Activated CD8-positive, alpha-beta memory T cell treated with anti-CD3 and anti-CD28 coated beads for 36 hours (primary cell): ENCODE measurements at regions not wholly inside any gene's neighbourhood (a gene's known extent, or its start where the extent isn't known, plus 50 kb on each side); places are given as distances from the start of the nearest gene placed in this dataset.

Source experiments
- CTCF ChIA-PET: fragments of 350-600 bp; sonication (Branson Sonifier 250); formaldehyde crosslinking; loops from one replicate; lab custom pipeline; 2021; ENCODE audit warnings: antibody characterized with exemption; lab: Charles Lee
- POLR2A ChIA-PET: fragments of 350-600 bp; sonication (Branson Sonifier 250); formaldehyde crosslinking; loops from one replicate; lab custom pipeline; 2021; ENCODE audit warnings: antibody characterized with exemption; lab: Charles Lee

DNA sequence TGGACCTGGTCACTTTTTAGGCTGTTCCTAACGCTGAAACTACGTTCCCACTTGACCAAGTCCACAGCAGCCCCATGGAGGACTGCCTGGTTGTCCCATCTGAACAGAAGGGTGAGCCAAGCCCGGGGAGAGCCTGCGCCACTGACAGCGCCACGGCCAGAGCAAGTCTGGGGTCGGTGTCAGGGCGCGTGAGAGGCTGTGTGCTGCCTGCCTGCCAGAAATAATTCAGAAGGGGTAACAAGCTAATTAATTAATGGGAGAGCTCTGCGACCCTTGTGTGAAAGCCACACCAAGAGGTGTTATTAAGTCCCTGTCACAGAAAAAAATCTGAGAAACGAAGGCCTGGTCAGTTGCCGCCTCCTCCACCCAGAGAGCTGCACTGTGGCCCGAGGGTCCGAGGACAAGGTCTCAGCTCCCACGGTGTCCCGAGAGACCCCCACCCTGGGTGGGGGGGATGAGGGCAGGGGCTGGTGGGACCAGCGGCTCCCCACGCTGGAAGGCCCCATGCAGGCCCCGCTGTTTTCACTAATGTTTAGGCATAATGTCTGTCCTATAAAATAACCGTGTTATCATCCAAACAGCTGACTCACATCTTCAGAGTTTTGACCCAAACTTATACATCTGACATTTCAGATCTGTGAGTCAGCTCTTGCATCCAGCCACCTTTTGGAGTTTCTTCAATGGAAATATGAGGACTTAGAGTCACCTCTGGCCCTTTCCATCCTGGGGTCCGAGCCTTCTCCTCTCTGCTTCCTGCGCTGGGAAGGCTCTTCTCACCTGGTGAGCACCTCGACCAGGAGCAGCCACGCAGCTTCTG is 58.5 kb downstream of the DLL1 start:
- ChIA-PET CTCF (no interaction called here), POLR2A (no interaction called here)

DNA sequence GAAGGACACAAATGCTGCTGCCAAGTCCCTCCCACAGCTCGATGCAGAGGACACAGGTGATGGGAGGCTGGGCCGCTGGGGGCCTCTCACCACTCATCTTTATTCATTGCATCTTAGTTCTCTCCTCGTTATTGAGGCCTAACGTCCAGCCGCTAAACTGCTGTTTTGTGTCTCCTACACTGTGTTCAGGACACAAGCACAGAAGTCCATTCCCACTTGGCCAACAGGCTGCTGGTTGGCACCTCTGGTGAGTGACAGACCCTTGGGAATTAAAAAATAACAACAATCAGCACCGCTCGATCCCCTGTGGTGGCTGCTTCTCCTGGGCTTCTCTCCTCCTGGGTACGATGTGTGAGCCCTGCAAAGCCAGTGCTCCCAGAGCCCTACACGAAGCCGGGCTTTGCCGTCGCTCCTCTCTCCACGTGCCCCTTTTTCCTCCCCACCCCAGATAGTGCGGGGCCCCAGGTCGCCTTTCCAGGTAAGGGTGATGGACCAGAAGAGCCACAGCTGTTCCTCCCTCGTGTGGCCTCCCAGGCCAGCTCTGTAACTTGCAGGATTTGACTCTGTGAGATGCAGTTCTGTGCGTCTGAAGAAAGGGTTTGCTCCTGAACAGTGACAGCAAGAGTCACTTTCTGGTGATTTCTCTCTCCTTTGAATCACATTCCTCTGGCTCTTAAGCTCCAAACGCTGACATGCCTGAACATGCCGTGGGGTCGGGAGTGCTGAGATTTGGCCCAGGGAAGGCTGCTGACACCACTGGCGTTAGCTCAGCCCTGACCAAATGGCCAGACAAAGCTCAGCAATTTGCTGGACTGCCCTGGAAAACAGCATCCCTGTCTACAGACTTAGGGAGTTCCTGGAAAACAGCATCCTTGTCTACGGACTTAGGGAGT is 59.3 kb downstream of the DLL1 start:
- POLR2A ChIA-PET = no interaction called here

DNA sequence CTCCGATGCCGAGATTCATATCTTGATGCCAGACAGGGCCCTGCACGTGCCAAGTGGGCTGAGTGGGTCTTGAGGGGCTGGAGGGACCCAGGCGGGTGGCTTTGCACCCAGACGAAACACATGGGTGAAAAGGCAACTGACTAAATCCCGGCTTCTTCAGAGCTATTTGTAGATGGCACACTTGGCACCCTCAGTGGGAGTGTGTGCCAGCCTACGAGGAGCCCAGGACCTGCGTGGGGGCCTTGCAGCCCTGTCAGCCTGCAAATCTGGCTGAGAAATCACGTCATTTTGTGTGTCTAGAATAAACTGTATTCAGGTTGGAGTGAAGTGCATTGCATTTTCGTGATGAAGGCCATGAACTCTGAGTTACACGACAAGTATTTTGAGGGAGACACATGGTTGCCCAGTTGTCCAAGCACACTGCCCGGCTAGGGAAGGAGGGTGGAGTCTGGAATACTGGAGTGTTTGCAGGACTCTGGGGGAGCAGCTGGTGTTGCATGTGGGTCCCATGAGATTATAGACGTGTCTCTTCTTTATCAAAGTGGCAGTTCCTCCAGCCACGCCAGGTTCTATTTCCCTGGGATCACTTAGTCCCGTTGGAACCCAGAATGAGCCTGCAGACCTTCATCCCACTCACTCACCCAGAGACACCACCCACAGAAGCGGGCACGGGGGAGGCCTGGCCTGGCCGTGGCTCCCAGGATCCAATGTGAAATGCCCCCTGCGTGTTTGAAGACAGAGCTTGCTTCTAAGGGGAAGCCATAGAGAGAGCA is 60.2 kb downstream of the DLL1 start:
- POLR2A ChIA-PET = no interaction called here
- CTCF ChIA-PET = no interaction called here

More for the DNA sequence above, 59.3 kb downstream of the DLL1 start:
- CTCF ChIA-PET = no interaction called here

DNA sequence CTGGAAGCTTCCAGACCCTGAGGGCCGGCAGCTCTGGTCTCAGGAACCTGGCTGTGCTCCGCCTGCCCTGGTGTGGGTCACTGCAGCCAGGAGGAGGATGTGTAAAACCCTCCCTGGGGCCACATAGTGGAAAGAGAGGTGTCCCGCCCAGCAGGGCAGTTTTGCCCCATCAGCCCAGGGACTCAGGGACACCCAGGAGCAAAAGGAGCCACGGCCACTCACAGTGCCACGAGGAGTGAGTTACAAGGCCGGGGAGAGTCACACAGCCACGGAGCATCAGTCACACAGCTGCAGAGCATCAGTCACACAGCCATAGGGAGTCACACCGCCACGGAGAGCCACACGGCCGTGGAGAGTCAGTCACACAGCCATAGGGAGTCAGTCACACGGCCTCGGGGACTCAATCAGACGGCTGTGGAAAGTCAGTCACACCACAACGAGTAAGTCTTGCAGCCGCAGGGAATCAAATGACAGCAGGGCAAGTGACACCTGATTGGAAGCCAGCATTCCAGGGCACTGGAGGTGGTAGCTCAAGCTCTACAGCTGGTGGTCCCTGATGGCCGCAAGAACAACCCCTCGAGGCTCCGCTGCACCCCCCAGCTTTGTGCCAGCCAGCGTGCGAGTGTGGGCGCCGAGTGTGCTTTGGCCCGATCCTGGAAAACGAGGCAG is 60.9 kb downstream of the DLL1 start:
- CTCF ChIA-PET = no interaction called here
- POLR2A ChIA-PET = no interaction called here

DNA sequence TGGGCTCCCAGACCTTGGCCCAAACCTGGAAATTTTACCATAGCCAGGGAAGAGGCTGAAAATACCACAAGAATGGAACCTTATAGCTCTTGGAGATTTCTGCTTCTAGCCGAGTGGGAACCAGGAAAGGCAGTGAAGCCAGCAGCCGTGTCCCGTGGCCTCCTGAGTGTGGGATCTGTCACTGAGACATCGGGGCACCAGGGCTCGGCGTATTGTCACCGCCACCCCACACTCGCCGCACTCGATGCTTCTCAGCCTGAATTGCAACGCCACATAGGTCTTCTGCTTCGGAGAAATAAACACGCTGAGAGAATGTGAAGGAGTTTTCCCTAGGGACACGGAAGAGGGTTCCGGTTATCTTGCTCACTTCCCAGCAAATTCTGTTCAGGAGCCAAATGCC is 61.5 kb downstream of the DLL1 start:
- CTCF ChIA-PET = no interaction called here
- POLR2A ChIA-PET = no interaction called here

DNA sequence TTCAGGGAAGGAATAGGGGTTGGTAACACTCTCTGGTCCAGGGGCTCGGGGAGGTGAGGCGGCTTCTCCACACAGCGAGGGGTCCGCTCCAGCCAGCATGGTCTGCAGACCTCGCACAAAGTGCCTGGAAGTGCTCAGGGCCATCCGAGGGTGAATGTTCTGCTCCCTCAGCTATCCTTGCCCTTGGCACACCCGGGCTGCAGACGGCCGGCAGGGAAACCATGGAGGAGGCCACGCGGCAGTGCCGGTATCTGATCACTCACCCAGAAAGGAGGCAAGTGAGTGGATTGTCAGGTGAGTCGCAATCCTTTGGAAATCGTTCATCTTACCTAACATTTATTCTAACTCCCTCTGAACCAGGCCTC is 62.0 kb downstream of the DLL1 start:
- CTCF ChIA-PET = no interaction called here
- POLR2A ChIA-PET = no interaction called here

DNA sequence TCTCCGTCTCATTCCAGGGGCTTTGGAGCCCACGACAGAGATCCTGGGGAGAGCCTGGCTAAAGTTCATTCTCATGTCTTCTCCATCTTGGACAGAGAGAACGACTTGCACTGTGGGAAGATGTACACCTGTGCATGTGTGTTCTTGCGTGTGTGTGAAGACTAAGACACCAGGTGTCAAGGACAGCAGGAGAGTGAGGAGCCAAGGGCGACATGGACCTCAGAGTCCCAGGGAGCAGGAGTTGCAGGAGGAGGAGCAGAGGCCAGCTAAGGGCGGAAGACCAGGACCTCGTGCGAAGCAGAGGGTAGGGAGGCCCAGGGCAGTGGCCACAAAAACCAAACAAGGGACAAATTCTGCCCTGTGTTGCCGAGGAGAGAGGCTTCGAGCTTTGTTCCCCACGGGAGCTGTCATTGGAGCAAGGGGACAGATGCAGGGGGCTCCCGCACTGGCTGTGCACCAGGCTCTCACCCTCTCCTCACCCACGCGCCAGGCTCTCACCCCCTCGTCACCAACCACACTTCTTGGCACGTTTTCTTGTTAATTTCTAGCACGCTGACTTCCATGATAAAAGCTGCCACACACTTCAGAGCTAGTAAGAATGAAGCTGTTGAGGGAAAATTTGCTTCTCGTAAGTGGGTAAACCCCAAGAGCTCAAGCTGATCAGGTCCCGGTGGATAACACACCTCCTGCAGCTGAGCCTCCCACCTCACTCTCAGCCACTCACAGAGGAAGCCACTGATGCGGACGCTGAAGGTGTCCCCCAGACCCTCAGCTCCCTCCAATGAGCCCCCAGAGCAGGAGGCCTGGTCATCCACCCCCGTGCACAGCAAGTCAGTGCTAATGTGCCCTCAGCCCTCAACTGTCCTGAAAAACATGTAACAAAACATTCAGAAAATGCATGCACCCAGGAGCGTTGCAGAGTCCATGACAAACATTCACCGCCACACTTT is 62.6 kb downstream of the DLL1 start:
- ChIA-PET POLR2A (no interaction called here), CTCF (no interaction called here)

DNA sequence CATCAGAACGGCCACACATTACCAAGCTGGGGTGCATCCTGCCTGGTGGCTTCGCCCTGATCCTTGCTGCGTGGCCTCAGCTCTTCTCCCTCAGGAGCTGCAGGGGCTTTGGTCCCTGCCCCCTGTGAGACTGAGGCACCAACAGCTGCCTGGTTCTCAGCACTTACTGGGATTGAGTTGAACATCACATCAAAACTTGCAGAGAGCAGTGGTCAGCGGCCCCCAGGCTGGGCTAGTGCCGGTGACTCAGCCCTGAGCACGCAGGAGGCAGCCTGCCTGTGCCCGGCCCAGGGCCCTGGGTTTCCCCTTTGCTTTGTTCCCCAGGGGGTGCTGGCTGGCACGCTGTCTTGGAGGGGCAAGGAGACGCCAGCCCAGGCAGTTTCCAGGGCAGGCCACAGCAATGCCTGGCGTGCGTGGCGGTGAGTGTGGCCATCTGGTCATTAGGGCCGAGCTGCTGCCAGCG is 63.3 kb downstream of the DLL1 start:
- CTCF ChIA-PET = no interaction called here

DNA sequence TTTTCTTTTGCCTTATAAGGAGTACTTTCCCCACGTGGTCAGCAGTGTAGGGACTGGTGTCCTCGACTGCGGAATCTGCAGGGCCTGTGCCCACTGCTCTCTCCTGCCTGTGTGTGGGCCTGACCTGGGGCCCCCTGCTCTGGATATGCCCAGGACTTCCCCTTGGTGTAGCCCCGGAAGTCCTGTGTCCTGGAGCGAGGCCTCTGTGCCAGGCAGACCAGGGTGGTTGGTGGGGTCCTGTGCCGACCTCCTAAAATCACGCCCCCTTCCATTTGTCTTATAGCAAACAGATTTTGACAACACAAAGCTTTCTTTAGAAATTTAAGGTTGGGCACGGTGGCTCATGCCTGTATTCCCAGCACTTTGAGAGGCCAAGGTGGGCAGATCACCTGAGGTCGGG is 64.2 kb downstream of the DLL1 start:
- POLR2A ChIA-PET = no interaction called here
- CTCF ChIA-PET = no interaction called here

More for the DNA sequence above, 63.3 kb downstream of the DLL1 start:
- POLR2A ChIA-PET = interaction anchor here (0.7 kb wide), 1 partner anchor 34 kb away, joined by 4 read pairs; no protein-coding TSS in a partner anchor

DNA sequence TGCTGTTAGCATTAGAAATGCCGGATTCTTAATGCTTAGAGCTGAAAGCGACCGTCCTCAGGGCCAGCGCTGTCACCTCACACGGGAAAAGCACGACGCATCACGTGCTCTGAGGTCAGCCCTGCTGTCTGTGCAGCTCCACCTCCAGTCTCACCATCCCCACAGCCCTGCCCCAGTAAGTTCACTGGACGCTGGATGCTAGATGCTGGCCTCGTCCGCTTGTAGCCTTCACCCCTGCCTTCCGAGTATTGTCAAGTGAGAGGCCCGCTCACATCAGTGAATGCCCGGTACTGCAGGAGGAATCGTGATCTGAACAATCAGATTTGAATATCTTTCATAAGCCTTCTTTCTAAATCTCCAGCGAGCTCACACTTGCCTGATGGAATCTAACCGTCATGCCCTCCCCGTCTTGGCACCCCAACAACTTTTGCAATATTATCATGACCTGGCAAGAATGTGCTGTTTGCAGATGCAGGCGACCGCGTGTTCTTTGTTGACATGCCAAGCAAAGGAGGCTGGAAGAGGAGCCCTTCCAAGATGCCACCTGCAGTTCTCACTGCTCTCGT is 64.9 kb downstream of the DLL1 start:
- POLR2A ChIA-PET = no interaction called here

DNA sequence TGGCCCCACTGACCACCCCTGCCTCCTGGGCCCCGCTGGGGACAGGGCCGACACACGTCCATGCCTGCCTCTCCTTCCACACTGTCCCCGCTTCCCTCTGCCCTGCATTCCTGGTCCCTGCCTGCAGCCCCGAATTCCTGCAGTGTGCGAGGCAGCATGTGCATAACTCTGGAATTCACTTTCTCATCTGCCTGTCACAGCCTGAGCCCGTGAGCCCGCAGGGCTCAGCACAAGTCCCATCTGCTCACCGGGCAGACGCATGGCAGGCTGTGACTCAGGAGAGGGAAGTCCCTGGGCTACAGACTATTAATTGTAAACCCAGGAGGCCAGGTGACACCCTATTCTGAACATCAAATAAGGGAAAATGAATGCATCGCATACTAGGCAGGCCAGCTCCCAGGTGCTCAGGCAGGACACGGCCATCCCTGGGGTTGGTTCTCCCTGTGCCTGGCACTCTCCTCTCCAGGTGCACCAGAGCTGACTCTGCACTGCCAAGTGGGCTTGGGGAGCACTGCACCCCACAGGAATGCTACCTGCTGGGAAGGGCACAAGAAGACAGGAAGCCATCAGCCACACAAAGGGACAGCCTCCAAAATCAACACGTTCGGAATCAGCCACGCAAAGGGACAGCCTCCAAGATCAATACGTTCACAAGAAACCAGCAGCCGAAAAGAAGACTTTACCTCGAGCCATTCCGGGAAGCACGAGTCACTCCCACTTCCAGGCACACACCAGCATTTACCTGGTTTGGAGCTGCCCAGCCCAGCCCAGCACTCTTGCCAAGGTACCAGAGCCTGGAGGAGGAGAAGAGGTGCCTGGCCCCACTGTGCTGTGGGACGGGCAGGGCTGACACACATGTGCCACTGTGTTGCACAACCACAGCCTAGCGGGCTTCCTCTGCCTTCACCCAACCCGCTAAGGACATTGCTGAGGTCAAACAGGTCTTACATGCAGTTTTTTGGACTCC is 65.9 kb downstream of the DLL1 start:
- ChIA-PET POLR2A (no interaction called here), CTCF (no interaction called here)

More for the DNA sequence above, 64.9 kb downstream of the DLL1 start:
- CTCF ChIA-PET = no interaction called here

DNA sequence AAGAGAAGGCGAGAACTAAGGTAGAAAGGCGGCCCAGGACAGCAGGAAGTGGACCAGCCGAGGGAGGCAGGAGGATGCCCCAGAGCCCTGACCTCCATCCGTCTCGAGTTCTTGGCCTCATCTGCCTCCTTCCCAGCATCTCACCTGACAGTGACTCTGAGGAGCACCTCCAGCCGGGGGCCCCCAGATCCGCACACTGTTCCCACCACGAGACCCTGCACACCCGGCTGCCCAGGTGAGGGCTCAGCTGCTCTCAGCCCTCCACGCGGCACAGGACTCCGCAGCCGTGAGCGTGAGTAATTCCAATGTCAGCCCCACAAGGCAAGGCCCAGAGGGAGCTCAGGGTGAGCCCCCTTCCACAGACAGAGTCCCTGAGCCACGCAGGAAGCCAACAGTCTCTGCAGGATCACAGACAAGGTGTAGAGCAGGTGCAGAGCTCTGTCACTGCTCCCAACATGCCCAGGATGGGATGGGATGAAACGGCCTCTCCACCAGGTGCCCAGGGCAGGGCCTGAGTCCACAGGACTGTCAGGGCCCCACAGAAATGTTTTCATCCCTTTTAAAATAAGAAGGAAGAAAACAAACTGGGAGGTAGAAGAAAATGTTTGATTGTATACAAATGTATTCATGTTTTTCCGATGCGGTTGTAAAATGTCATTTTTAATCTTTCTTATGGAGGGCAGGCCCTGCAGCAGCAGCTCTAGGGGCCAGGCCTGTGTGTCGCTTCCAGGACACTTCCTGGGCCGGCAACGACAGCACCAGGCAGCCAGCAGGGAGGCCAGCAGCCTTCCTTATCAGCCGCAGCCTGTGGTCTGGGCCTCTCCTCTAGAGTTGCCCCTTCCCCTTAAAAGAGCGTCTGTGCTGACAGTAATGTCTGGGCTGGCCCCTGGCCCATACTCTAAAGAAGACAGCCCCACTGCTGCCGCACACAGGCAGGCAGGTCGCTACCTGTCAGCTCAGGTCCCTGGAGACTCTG is 66.9 kb downstream of the DLL1 start:
- POLR2A ChIA-PET = interaction anchor here (0.6 kb wide), 1 partner anchor 76 kb away, joined by 3 read pairs; no protein-coding TSS in a partner anchor

DNA sequence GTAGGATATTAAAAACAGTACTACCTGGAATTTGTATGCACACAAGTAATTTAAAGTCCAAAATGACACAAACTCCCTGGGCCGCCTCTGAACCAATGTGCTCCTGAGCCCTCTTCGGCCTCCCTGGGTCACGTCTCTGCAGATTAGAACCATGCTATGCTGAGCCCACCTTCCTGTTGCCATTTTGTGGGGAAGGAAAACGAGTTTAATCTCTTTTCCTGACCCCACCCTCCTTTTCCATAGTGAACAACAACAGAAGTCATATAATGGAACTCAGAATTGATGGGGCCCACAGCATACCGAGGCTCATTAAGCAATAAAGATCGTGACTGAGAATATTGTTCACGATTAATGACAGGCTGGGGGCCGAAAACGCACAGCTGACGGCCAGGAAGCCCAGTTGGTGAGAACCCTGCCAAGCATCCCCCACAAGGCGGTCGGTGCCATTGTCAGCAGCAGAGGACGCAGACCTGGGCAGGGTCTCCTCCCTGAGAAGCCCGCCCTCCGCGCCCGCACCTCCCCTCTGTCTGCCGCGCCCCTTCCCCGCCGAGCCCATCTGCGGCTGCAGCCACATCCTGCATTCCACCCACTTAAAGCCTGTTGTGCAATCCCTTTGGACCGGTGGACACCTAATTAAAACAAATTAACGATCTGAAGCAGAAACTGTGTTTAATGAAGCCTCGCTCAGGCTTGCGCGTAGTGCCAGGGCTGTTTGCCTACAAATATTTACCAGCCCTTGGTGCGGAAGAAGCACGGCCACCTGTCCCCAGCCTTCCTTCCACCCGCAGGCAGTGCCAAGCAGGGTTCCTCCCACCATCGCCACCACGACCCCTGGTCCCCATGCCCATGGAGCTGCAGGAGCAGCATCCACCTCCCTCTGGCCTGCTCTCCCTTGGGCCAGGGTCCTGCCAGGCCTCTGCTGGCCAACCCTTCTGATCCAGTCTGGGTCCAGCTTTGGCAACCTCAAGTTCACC is 68.1 kb downstream of the DLL1 start:
- ChIA-PET POLR2A (interaction anchor here (0.6 kb wide), 1 partner anchor 75 kb away, joined by 3 read pairs; no protein-coding TSS in a partner anchor), CTCF (no interaction called here)

More for the DNA sequence above, 66.9 kb downstream of the DLL1 start:
- CTCF ChIA-PET = no interaction called here

DNA sequence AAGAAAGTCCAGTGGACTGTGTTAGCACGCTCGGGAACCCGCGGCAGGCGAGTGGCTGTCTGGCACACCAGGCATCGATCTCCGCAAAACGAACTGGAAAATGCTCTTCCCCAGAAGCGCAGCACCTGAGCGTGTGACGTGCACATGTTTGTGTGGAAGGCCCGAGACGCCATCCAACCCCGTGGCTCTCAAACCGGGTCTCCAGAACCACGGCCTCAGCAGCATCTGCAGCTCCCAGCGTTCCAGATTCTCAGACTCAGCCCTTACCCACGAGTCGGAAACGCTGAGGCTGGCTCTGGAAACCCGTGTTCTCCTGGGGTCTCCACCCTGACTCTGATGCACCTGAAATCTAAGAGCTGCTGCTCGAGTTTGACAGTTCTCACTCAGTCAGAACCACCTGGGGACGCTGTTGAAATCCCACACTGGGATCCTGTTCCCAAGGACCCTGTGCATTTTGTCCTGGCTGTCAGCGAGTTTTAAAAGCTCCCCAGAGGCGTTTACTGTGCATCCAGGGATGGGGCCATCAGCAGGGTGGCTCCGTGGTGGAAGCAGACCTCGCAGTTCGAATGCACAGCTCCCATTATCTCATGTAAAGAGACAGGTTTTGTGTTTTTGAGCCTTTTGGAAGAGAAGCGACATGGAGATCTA is 69.0 kb downstream of the DLL1 start:
- CTCF ChIA-PET = no interaction called here
- POLR2A ChIA-PET = interaction anchor here (0.6 kb wide), 1 partner anchor 56 kb away, joined by 5 read pairs; no protein-coding TSS in a partner anchor
